ENCODE measurements at regions not wholly inside any gene's neighbourhood (a gene's known extent, or its start where the extent isn't known, plus 50 kb on each side); places are given as distances from the start of the nearest gene placed in this dataset.
A peak's percentile ranks its signal among the peaks of the same experiment; 100 is the strongest.

DNA sequence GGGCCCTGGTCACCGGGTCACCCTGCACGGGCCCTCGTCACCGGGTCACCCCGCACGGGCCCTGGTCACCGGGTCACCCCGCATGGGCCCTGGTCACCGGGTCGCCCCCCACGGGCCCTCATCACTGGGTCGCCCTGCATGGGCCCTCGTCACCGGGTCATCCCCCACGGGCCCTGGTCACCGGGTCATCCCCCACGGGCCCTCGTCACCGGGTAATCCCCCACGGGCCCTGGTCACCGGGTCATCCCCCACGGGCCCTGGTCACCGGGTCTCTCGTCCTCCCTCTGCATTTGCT is 77.6 kb downstream of the RIPK4 start:
- Histone ChIP-seq H3K27ac (ENCODE audit: low read depth in 1 of 2, low read length in 2 of 2) (no peak overlapping the region), H3K36me3 (ENCODE audit: control insufficient read depth in 1 of 2, insufficient read depth in 2 of 2, low read length in 1 of 2) (no peaks in the 10 kb centered on the region), H3K27me3 (ENCODE audit: control insufficient read depth in 1 of 2, insufficient read depth in 2 of 2, low read length in 1 of 2) (no peaks in the 10 kb centered on the region), H3K4me1 (ENCODE audit: control insufficient read depth in 1 of 2, insufficient read depth in 2 of 2, low read length in 2 of 2) (no peaks in the 10 kb centered on the region), H3K9me3 (ENCODE audit: control insufficient read depth, low read length) (no peaks in the 10 kb centered on the region), H3K4me3 (ENCODE audit: low read length in 2 of 2) (no peak overlapping the region)
- no peak for ATAC-seq (ENCODE audit: low FRiP score)
- intact Hi-C loops (cut with DNase I) = loop anchor here in 1 of 2 donors (5.0 kb wide), 1 partner anchor 38 kb away; no protein-coding TSS in a partner anchor
- WGBS, 2 donors = 94 to 96% methylated on average over 23 to 24 of the region's 24 CpGs
- DNase-seq = peak in 1 of 2 donors; percentile 42

GRCh38 chr21:41687633-41688032 is 79.2 kb downstream of the RIPK4 start:
- 97% methylated on average over 2 of the region's 2 CpGs for WGBS, 2 donors
- Histone ChIP-seq H3K9me3 (ENCODE audit: control insufficient read depth, low read length) (no peaks in the 10 kb centered on the region), H3K4me1 (ENCODE audit: control insufficient read depth in 1 of 2, insufficient read depth in 2 of 2, low read length in 2 of 2) (no peaks in the 10 kb centered on the region), H3K27ac (ENCODE audit: low read depth in 1 of 2, low read length in 2 of 2) (no peak overlapping the region), H3K4me3 (ENCODE audit: low read length in 2 of 2) (no peak overlapping the region), H3K36me3 (ENCODE audit: control insufficient read depth in 1 of 2, insufficient read depth in 2 of 2, low read length in 1 of 2) (no peaks in the 10 kb centered on the region), H3K27me3 (ENCODE audit: control insufficient read depth in 1 of 2, insufficient read depth in 2 of 2, low read length in 1 of 2) (no peaks in the 10 kb centered on the region)
- intact Hi-C loops (cut with DNase I) = loop anchor here in 1 of 2 donors (5.0 kb wide), 1 partner anchor 40 kb away; no protein-coding TSS in a partner anchor
- ATAC-seq (ENCODE audit: low FRiP score) (no peak), DNase-seq (no peak)

DNA sequence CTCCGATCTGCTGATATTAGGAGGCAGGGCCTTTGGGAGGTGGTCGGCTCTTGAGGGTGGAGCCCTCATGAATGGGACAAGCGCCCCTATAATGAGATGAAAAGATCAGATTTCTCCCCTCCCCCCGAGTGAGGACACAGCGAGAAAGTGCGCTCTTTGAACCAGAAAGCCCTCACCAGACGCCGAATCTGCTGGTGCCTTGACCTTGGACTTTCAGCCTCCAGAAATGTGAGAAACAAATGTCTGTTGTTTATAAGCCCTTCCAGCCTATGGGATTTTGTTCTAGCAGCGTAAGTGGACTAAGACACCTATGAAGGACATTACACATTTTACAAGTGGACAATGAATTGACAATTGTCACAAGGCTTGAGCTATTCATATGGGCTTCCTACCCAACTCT is 80.2 kb downstream of the RIPK4 start:
- Histone ChIP-seq H3K9me3 (ENCODE audit: control insufficient read depth, low read length) (no peaks in the 10 kb centered on the region), H3K27ac (ENCODE audit: low read depth in 1 of 2, low read length in 2 of 2) (no peak overlapping the region), H3K4me1 (ENCODE audit: control insufficient read depth in 1 of 2, insufficient read depth in 2 of 2, low read length in 2 of 2) (no peaks in the 10 kb centered on the region), H3K36me3 (ENCODE audit: control insufficient read depth in 1 of 2, insufficient read depth in 2 of 2, low read length in 1 of 2) (no peaks in the 10 kb centered on the region), H3K4me3 (ENCODE audit: low read length in 2 of 2) (no peak overlapping the region), H3K27me3 (ENCODE audit: control insufficient read depth in 1 of 2, insufficient read depth in 2 of 2, low read length in 1 of 2) (no peaks in the 10 kb centered on the region)
- DNase-seq (peak in 1 of 2 donors; percentile 37), ATAC-seq (ENCODE audit: low FRiP score) (no peak)
- 95% methylated on average over 9 of the region's 9 CpGs for WGBS, 2 donors
- intact Hi-C loops (cut with DNase I) = loop anchor here in 1 of 2 donors (5.0 kb wide), 1 partner anchor 41 kb away; no protein-coding TSS in a partner anchor

- WGBS, 2 donors = 96 to 100% methylated on average over 8 of the region's 8 CpGs
- Histone ChIP-seq H3K4me1 (ENCODE audit: control insufficient read depth in 1 of 2, insufficient read depth in 2 of 2, low read length in 2 of 2) (no peaks in the 10 kb centered on the region), H3K4me3 (ENCODE audit: low read length in 2 of 2) (no peak overlapping the region), H3K27ac (ENCODE audit: low read depth in 1 of 2, low read length in 2 of 2) (no peak overlapping the region), H3K36me3 (ENCODE audit: control insufficient read depth in 1 of 2, insufficient read depth in 2 of 2, low read length in 1 of 2) (no peaks in the 10 kb centered on the region), H3K9me3 (ENCODE audit: control insufficient read depth, low read length) (no peaks in the 10 kb centered on the region), H3K27me3 (ENCODE audit: control insufficient read depth in 1 of 2, insufficient read depth in 2 of 2, low read length in 1 of 2) (no peaks in the 10 kb centered on the region)
- no peak for ATAC-seq (ENCODE audit: low FRiP score)
- intact Hi-C loops (cut with DNase I) = loop anchor here in 1 of 2 donors (5.0 kb wide), 1 partner anchor 42 kb away; no protein-coding TSS in a partner anchor
- DNase-seq = peak; percentile 27 to 53
These were observed 81.2 kb downstream of the RIPK4 start for GRCh38 chr21:41685511-41686149.

- no peak overlapping the region for H3K4me3 ChIP-seq (ENCODE audit: low read length in 2 of 2)
- intact Hi-C loops (cut with DNase I) = loop anchor here in 1 of 2 donors (5.0 kb wide), 1 partner anchor 43 kb away; no protein-coding TSS in a partner anchor
- no peaks in the 10 kb centered on the region for H3K4me1 ChIP-seq (ENCODE audit: control insufficient read depth in 1 of 2, insufficient read depth in 2 of 2, low read length in 2 of 2)
- ATAC-seq (ENCODE audit: low FRiP score) (no peak), DNase-seq (peak; percentile 29 to 70)
- no peaks in the 10 kb centered on the region for H3K9me3 ChIP-seq (ENCODE audit: control insufficient read depth, low read length)
- H3K27me3 ChIP-seq (ENCODE audit: control insufficient read depth in 1 of 2, insufficient read depth in 2 of 2, low read length in 1 of 2) = no peaks in the 10 kb centered on the region
- 60 to 63% methylated on average over 26 of the region's 26 CpGs for WGBS, 2 donors
- no peaks in the 10 kb centered on the region for H3K36me3 ChIP-seq (ENCODE audit: control insufficient read depth in 1 of 2, insufficient read depth in 2 of 2, low read length in 1 of 2)
- H3K27ac ChIP-seq (ENCODE audit: low read depth in 1 of 2, low read length in 2 of 2) = no peak overlapping the region
These were observed 82.2 kb downstream of the RIPK4 start for GRCh38 chr21:41684381-41685245.

- intact Hi-C loops (cut with DNase I) = no loop called here
- Histone ChIP-seq H3K27ac (ENCODE audit: low read depth in 1 of 2, low read length in 2 of 2) (no peak overlapping the region), H3K36me3 (ENCODE audit: control insufficient read depth in 1 of 2, insufficient read depth in 2 of 2, low read length in 1 of 2) (no peaks in the 10 kb centered on the region), H3K9me3 (ENCODE audit: control insufficient read depth, low read length) (no peaks in the 10 kb centered on the region), H3K4me1 (ENCODE audit: control insufficient read depth in 1 of 2, insufficient read depth in 2 of 2, low read length in 2 of 2) (no peaks in the 10 kb centered on the region), H3K27me3 (ENCODE audit: control insufficient read depth in 1 of 2, insufficient read depth in 2 of 2, low read length in 1 of 2) (no peaks in the 10 kb centered on the region), H3K4me3 (ENCODE audit: low read length in 2 of 2) (no peak overlapping the region)
- 88 to 96% methylated on average over 10 of the region's 10 CpGs for WGBS, 2 donors
- ATAC-seq (ENCODE audit: low FRiP score) (no peak), DNase-seq (peak; percentile 37 to 75)
These were observed 83.0 kb downstream of the RIPK4 start for GRCh38 chr21:41683815-41684214.

DNA sequence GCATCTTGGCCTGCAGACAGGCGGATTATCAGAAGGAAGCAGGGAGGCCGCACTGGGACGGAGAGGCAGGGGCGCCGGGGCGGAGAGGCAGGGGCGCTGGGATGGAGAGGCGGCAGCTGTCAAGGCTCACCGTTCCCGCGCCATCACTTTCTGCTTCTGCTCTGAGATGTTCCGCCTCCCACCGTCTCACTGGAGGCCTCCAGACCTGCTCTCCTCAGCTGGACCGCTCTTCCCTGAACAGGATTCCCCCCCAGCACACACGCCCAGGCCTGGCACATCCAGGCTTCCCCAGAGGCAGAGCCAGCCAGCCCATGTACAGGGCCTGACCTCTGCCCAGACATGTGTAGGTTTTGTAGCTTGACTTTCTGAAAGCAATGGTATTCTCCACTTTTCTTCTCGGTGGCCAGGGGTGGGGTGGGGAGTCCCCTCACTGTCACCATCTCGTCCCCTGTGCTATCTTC is 84.1 kb downstream of the RIPK4 start:
- no peak overlapping the region for H3K27ac ChIP-seq (ENCODE audit: low read depth in 1 of 2, low read length in 2 of 2)
- WGBS, 2 donors = 82 to 87% methylated on average over 17 of the region's 17 CpGs
- ATAC-seq (ENCODE audit: low FRiP score) (no peak), DNase-seq (peak; percentile 14 to 69)
- H3K4me3 ChIP-seq (ENCODE audit: low read length in 2 of 2) = no peak overlapping the region
- H3K4me1 ChIP-seq (ENCODE audit: control insufficient read depth in 1 of 2, insufficient read depth in 2 of 2, low read length in 2 of 2) = no peaks in the 10 kb centered on the region
- H3K9me3 ChIP-seq (ENCODE audit: control insufficient read depth, low read length) = no peaks in the 10 kb centered on the region
- H3K27me3 ChIP-seq (ENCODE audit: control insufficient read depth in 1 of 2, insufficient read depth in 2 of 2, low read length in 1 of 2) = no peaks in the 10 kb centered on the region
- intact Hi-C loops (cut with DNase I) = no loop called here
- no peaks in the 10 kb centered on the region for H3K36me3 ChIP-seq (ENCODE audit: control insufficient read depth in 1 of 2, insufficient read depth in 2 of 2, low read length in 1 of 2)

DNA sequence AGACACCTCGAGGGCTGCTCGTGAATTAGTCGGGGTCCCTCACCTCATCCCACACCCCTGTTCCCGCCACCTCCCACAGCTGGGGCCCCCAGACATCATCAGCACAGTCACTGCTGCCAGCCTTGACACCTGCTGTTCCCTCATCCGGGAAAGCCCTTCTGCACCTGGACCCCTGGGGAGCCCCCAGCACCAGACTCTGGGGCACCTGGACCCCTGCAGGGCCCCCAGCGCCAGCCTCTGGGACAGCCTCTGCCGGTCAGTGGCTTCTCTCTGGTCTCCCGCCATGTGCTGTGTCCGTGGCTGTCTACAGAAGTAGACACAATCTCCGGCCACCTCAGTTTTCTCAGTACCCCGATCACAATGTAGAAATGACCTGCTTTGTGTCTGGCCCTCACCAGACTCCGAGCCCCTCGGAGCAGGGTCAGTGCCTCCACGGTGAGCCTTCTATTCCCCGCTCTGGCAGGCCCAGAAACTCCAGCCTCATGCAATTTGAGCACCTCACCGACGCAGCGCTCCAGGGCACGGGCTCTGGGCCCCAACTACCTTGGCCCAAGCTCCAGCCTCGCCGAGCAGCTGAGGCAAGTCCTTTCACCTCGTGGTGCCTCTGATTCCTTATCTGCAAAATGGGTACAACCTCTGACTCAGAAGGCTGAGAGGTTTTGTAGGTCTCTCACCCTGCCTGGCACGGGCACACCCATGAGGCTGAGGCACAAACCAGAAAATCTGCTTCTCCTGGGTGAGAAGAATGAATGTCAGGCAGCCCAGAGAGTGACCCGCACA is 84.7 kb downstream of the RIPK4 start:
- Histone ChIP-seq H3K9me3 (ENCODE audit: control insufficient read depth, low read length) (no peaks in the 10 kb centered on the region), H3K4me1 (ENCODE audit: control insufficient read depth in 1 of 2, insufficient read depth in 2 of 2, low read length in 2 of 2) (no peaks in the 10 kb centered on the region), H3K27me3 (ENCODE audit: control insufficient read depth in 1 of 2, insufficient read depth in 2 of 2, low read length in 1 of 2) (no peaks in the 10 kb centered on the region), H3K36me3 (ENCODE audit: control insufficient read depth in 1 of 2, insufficient read depth in 2 of 2, low read length in 1 of 2) (no peaks in the 10 kb centered on the region), H3K4me3 (ENCODE audit: low read length in 2 of 2) (no peak overlapping the region), H3K27ac (ENCODE audit: low read depth in 1 of 2, low read length in 2 of 2) (no peak overlapping the region)
- WGBS, 2 donors = 95 to 96% methylated on average over 24 of the region's 24 CpGs
- peak; percentile 25 to 52 for DNase-seq
- no peak for ATAC-seq (ENCODE audit: low FRiP score)
- intact Hi-C loops (cut with DNase I) = no loop called here
